ENCODE measurements at regions not wholly inside any gene's neighbourhood (a gene's known extent, or its start where the extent isn't known, plus 50 kb on each side); places are given as distances from the start of the nearest gene placed in this dataset.
"Not testable (repeated sequence)": the region's sequence is repeated elsewhere in the genome, so short reads cannot be mapped to it uniquely, and the experiment has no call there.

GRCh38 chr2:192499476-192499875 lies 304.7 kb upstream of the TMEFF2 start:
- DNase-seq: no peak
- Histone ChIP-seq H3K4me3 (no peak overlapping the region), H3K36me3 (no peaks in the 10 kb centered on the region), H3K27ac (no peak overlapping the region), H3K4me1 (no peaks in the 10 kb centered on the region), H3K27me3 (replicated peaks in 1 of 7) (no peaks in the 10 kb centered on the region), H3K9me3 (no peaks in the 10 kb centered on the region)
- intact Hi-C loops (cut with DNase I; ENCODE audit: low total_unique reads): no loop called here
- TF ChIP-seq POLR2AphosphoS5 (IDR thresholded peaks at IDR 0.05) (no peak), CTCF (IDR thresholded peaks at IDR 0.05 in 8 of 11, conservative IDR thresholded peaks at IDR 0.05 in 3 of 11) (no peak), POLR2A (IDR thresholded peaks at IDR 0.05) (no peak)

GRCh38 chr2:192498747-192499146 lies 304.0 kb upstream of the TMEFF2 start:
- H3K4me3 ChIP-seq: no peak overlapping the region
- peak; percentile 54 for DNase-seq
- H3K27me3 ChIP-seq (replicated peaks in 1 of 7): no peaks in the 10 kb centered on the region
- WGBS, 5 donors: 84 to 88% (median 85%) methylated on average over 11 of the region's 11 CpGs
- intact Hi-C loops (cut with DNase I; ENCODE audit: low total_unique reads): no loop called here
- H3K4me1 ChIP-seq: no peaks in the 10 kb centered on the region
- no peak overlapping the region for H3K27ac ChIP-seq
- TF ChIP-seq POLR2A (IDR thresholded peaks at IDR 0.05) (no peak), POLR2AphosphoS5 (IDR thresholded peaks at IDR 0.05) (no peak), CTCF (IDR thresholded peaks at IDR 0.05 in 8 of 11, conservative IDR thresholded peaks at IDR 0.05 in 3 of 11) (no peak)
- H3K9me3 ChIP-seq: no peaks in the 10 kb centered on the region
- H3K36me3 ChIP-seq: no peaks in the 10 kb centered on the region

GRCh38 chr2:192488158-192488557 lies 293.4 kb upstream of the TMEFF2 start:
- H3K36me3 ChIP-seq; H3K9me3 ChIP-seq; H3K27me3 ChIP-seq (replicated peaks in 1 of 7): not testable (repeated sequence)

GRCh38 chr2:192487636-192488035 lies 292.9 kb upstream of the TMEFF2 start:
- Histone ChIP-seq H3K27me3 (replicated peaks in 1 of 7) (no peaks in the 10 kb centered on the region), H3K9me3 (peaks cover 0 to 8% (median 0%) of the 10 kb centered on the region in 8 donors), H3K4me1 (no peaks in the 10 kb centered on the region), H3K27ac (no peak overlapping the region), H3K4me3 (no peak overlapping the region), H3K36me3 (no peaks in the 10 kb centered on the region)
- intact Hi-C loops (cut with DNase I; ENCODE audit: low total_unique reads): no loop called here
- DNase-seq: no peak
- TF ChIP-seq POLR2AphosphoS5 (IDR thresholded peaks at IDR 0.05) (no peak), POLR2A (IDR thresholded peaks at IDR 0.05) (no peak), CTCF (IDR thresholded peaks at IDR 0.05 in 8 of 11, conservative IDR thresholded peaks at IDR 0.05 in 3 of 11) (no peak)
- 68 to 88% (median 77%) methylated on average over 11 of the region's 11 CpGs for WGBS, 5 donors

More at GRCh38 chr2:192488158-192488557, 293.4 kb upstream of the TMEFF2 start:
- H3K4me3 ChIP-seq; H3K27ac ChIP-seq; intact Hi-C loops (cut with DNase I; ENCODE audit: low total_unique reads); DNase-seq; H3K4me1 ChIP-seq: not testable (repeated sequence)
- WGBS, 5 donors: 15 to 28% (median 26%) methylated on average over 1 of the region's 1 CpG

GRCh38 chr2:192484903-192485302 lies 290.2 kb upstream of the TMEFF2 start:
- H3K4me3 ChIP-seq: no peak overlapping the region
- no peak for DNase-seq
- no peak overlapping the region for H3K27ac ChIP-seq
- H3K36me3 ChIP-seq: no peaks in the 10 kb centered on the region
- intact Hi-C loops (cut with DNase I; ENCODE audit: low total_unique reads): no loop called here
- H3K9me3 ChIP-seq: peaks cover 0 to 1% (median 0%) of the 10 kb centered on the region in 8 donors
- WGBS, 5 donors: 40 to 71% (median 53%) methylated on average over 1 of the region's 1 CpG
- TF ChIP-seq POLR2A (IDR thresholded peaks at IDR 0.05) (no peak), POLR2AphosphoS5 (IDR thresholded peaks at IDR 0.05) (no peak), CTCF (IDR thresholded peaks at IDR 0.05 in 8 of 11, conservative IDR thresholded peaks at IDR 0.05 in 3 of 11) (no peak)
- H3K4me1 ChIP-seq: no peaks in the 10 kb centered on the region
- H3K27me3 ChIP-seq (replicated peaks in 1 of 7): no peaks in the 10 kb centered on the region

Measured in spleen (tissue), 11 donors.